NCI-H226 (cell line): ENCODE measurements at regions not wholly inside any gene's neighbourhood (a gene's known extent, or its start where the extent isn't known, plus 50 kb on each side); places are given as distances from the start of the nearest gene placed in this dataset.

Experiments used
- DNase-seq: peaks from one replicate; pipeline ENCODE4 v3.0.0-alpha.2; 2015

GRCh38 chr16:54620197-54620596, 310.5 kb upstream of the IRX5 start:
- DNase-seq: no peak

- no peak for DNase-seq
Observed at GRCh38 chr16:54616610-54617009, 314.1 kb upstream of the IRX5 start.

- DNase-seq: no peak
Observed at GRCh38 chr16:54605536-54606066, 319.0 kb upstream of the IRX3 start.

GRCh38 chr16:54602666-54603065, 316.1 kb upstream of the IRX3 start:
- no peak for DNase-seq

- no peak for DNase-seq
Observed at GRCh38 chr16:54597222-54597621, 310.6 kb upstream of the IRX3 start.

GRCh38 chr16:54595621-54596020, 309.0 kb upstream of the IRX3 start:
- DNase-seq: no peak

- no peak for DNase-seq
Observed at GRCh38 chr16:54594601-54595391, 308.2 kb upstream of the IRX3 start.

GRCh38 chr16:54591816-54592246, 305.2 kb upstream of the IRX3 start:
- DNase-seq: no peak

- DNase-seq: no peak
Observed at GRCh38 chr16:54590836-54591235, 304.2 kb upstream of the IRX3 start.

GRCh38 chr16:54589326-54589725, 302.7 kb upstream of the IRX3 start:
- DNase-seq: no peak

- no peak for DNase-seq
Observed at GRCh38 chr16:54588026-54588425, 301.4 kb upstream of the IRX3 start.

- DNase-seq: no peak
Observed at GRCh38 chr16:54587176-54587515, 300.6 kb upstream of the IRX3 start.

GRCh38 chr16:54586474-54587175, 300.0 kb upstream of the IRX3 start:
- no peak for DNase-seq

GRCh38 chr16:54585998-54586340, 299.4 kb upstream of the IRX3 start:
- no peak for DNase-seq

GRCh38 chr16:54585094-54585997, 298.8 kb upstream of the IRX3 start:
- DNase-seq: no peak

- no peak for DNase-seq
Observed at GRCh38 chr16:54584121-54584520, 297.5 kb upstream of the IRX3 start.

GRCh38 chr16:54582631-54583250, 296.2 kb upstream of the IRX3 start:
- no peak for DNase-seq

- no peak for DNase-seq
Observed at GRCh38 chr16:54579106-54579728, 292.6 kb upstream of the IRX3 start.

- no peak for DNase-seq
Observed at GRCh38 chr16:54577651-54578128, 291.1 kb upstream of the IRX3 start.

GRCh38 chr16:54576785-54577184, 290.2 kb upstream of the IRX3 start:
- no peak for DNase-seq

- no peak for DNase-seq
Observed at GRCh38 chr16:54568906-54569807, 282.6 kb upstream of the IRX3 start.
